ENCODE measurements at regions not wholly inside any gene's neighbourhood (a gene's known extent, or its start where the extent isn't known, plus 50 kb on each side); places are given as distances from the start of the nearest gene placed in this dataset.

DNA sequence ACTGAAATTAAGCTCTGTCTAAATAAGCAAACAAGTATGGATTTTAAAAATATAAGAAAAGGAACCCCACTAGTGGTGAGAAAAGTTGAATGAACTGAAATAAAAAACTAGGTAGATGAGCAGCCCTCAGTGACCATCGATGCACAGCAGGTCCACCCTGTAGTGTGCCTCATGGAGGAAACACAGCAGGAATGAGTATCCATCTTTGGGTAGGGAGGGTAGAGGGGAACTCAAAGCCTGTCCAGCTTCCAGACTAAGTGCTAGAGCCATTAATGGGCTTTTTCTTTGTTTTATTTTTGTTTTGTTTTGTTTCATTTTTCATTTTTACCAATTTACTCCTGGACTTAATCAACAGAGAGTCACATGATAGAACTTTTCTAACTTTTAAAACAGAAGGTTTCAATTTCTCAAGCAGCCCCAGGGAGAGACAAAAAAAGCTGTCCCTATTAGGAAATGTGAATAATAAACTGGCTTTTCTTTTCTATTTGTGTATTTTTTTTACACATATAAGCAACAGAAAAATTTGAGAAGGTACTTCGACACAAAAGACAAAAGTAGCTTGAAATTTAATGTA lies 700.6 kb downstream of the HACE1 start:
- Histone ChIP-seq H3K4me3 (ENCODE audit: insufficient read depth, low read length, poor library complexity, severe bottlenecking) (no peak overlapping the region), H3K79me2 (ENCODE audit: insufficient read depth, low read length) (no peaks in the 10 kb centered on the region), H4K20me1 (ENCODE audit: low read depth, low read length) (no peaks in the 10 kb centered on the region), H3K27me3 (ENCODE audit: low read length) (no peaks in the 10 kb centered on the region), H3K9me2 (replicated peaks; ENCODE audit: insufficient read depth, low read length) (no peaks in the 10 kb centered on the region), H3K9ac (ENCODE audit: low read length) (no peak overlapping the region), H3F3A (ENCODE audit: insufficient read depth) (no peaks in the 10 kb centered on the region), H2AFZ (ENCODE audit: low read depth, low read length, severe bottlenecking) (no peak overlapping the region), H3K4me2 (ENCODE audit: low read depth, low read length, poor library complexity, severe bottlenecking) (no peak overlapping the region), H3K9me3 (ENCODE audit: insufficient read depth, low read length) (no peaks in the 10 kb centered on the region), H3K27ac (ENCODE audit: low read depth, low read length) (no peak overlapping the region), H3K36me3 (ENCODE audit: low read length) (no peaks in the 10 kb centered on the region)
- no peak for TF ChIP-seq EZH2phosphoT487 (conservative IDR thresholded peaks at IDR 0.05; ENCODE audit: low read length)
- TF ChIP-seq, protein P1, sequence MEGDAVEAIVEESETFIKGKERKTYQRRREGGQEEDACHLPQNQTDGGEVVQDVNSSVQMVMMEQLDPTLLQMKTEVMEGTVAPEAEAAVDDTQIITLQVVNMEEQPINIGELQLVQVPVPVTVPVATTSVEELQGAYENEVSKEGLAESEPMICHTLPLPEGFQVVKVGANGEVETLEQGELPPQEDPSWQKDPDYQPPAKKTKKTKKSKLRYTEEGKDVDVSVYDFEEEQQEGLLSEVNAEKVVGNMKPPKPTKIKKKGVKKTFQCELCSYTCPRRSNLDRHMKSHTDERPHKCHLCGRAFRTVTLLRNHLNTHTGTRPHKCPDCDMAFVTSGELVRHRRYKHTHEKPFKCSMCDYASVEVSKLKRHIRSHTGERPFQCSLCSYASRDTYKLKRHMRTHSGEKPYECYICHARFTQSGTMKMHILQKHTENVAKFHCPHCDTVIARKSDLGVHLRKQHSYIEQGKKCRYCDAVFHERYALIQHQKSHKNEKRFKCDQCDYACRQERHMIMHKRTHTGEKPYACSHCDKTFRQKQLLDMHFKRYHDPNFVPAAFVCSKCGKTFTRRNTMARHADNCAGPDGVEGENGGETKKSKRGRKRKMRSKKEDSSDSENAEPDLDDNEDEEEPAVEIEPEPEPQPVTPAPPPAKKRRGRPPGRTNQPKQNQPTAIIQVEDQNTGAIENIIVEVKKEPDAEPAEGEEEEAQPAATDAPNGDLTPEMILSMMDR (IDR thresholded peaks at IDR 0.05; ENCODE audit: insufficient read depth, low read length, poor library complexity, severe bottlenecking) = no peak

DNA sequence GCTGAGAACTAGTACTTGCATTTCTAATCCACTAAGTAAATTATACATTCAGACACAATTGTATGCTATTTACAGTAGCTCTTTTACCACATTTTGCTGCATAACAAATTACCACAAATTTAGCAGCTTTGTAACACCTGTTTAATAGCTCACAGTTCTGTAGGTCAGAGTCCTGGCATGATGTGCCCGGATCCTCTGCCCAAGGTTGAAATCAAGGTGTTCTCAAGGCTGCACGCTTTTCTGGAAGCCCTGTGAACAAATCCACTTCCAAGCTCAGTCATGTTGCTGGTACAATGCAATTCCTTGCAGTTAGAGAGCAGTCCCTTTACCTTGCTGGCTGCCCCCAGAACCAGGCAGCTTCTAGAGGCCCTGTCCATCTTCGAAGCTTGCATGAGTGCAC lies 716.0 kb downstream of the HACE1 start:
- no peaks in the 10 kb centered on the region for H4K20me1 ChIP-seq (ENCODE audit: low read depth, low read length)
- no peak overlapping the region for H3K4me3 ChIP-seq (ENCODE audit: insufficient read depth, low read length, poor library complexity, severe bottlenecking)
- H3F3A ChIP-seq (ENCODE audit: insufficient read depth) = no peaks in the 10 kb centered on the region
- H3K27me3 ChIP-seq (ENCODE audit: low read length) = no peaks in the 10 kb centered on the region
- no peaks in the 10 kb centered on the region for H3K9me3 ChIP-seq (ENCODE audit: insufficient read depth, low read length)
- no peak overlapping the region for H3K27ac ChIP-seq (ENCODE audit: low read depth, low read length)
- H3K36me3 ChIP-seq (ENCODE audit: low read length) = no peaks in the 10 kb centered on the region
- TF ChIP-seq, protein P1 (IDR thresholded peaks at IDR 0.05; ENCODE audit: insufficient read depth, low read length, poor library complexity, severe bottlenecking) = no peak
- no peak for TF ChIP-seq EZH2phosphoT487 (conservative IDR thresholded peaks at IDR 0.05; ENCODE audit: low read length)
- no peak overlapping the region for H3K9ac ChIP-seq (ENCODE audit: low read length)
- H3K9me2 ChIP-seq (replicated peaks; ENCODE audit: insufficient read depth, low read length) = no peaks in the 10 kb centered on the region
- no peak overlapping the region for H2AFZ ChIP-seq (ENCODE audit: low read depth, low read length, severe bottlenecking)
- H3K79me2 ChIP-seq (ENCODE audit: insufficient read depth, low read length) = no peaks in the 10 kb centered on the region
- no peak overlapping the region for H3K4me2 ChIP-seq (ENCODE audit: low read depth, low read length, poor library complexity, severe bottlenecking)

DNA sequence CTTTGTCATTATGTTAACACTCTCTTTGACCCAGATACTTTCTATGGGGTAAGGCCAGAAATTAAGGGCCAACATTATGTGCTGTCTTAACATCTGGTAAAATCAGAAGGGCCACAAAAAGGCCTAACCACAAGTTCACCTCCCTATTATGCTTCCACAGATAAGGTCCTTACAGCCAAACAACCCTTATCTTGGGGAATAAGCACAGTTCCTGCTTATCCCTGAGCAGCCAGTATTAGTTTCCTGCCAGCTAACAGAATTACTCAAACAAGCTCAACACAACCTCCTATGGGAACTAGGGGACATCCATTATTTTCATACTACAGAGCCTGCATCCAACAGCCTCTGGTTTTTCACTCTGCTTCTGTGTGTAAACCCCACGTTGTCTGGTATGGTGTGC lies 724.8 kb downstream of the HACE1 start:
- H3K79me2 ChIP-seq (ENCODE audit: insufficient read depth, low read length) = no peaks in the 10 kb centered on the region
- no peaks in the 10 kb centered on the region for H4K20me1 ChIP-seq (ENCODE audit: low read depth, low read length)
- H3K9me2 ChIP-seq (replicated peaks; ENCODE audit: insufficient read depth, low read length) = no peaks in the 10 kb centered on the region
- no peak overlapping the region for H3K4me2 ChIP-seq (ENCODE audit: low read depth, low read length, poor library complexity, severe bottlenecking)
- H2AFZ ChIP-seq (ENCODE audit: low read depth, low read length, severe bottlenecking) = no peak overlapping the region
- H3K9ac ChIP-seq (ENCODE audit: low read length) = no peak overlapping the region
- H3K27me3 ChIP-seq (ENCODE audit: low read length) = no peaks in the 10 kb centered on the region
- no peak overlapping the region for H3K4me3 ChIP-seq (ENCODE audit: insufficient read depth, low read length, poor library complexity, severe bottlenecking)
- H3K9me3 ChIP-seq (ENCODE audit: insufficient read depth, low read length) = no peaks in the 10 kb centered on the region
- H3K36me3 ChIP-seq (ENCODE audit: low read length) = no peaks in the 10 kb centered on the region
- no peaks in the 10 kb centered on the region for H3F3A ChIP-seq (ENCODE audit: insufficient read depth)
- H3K27ac ChIP-seq (ENCODE audit: low read depth, low read length) = no peak overlapping the region
- TF ChIP-seq EZH2phosphoT487 (conservative IDR thresholded peaks at IDR 0.05; ENCODE audit: low read length) = no peak
- TF ChIP-seq, protein P1 (IDR thresholded peaks at IDR 0.05; ENCODE audit: insufficient read depth, low read length, poor library complexity, severe bottlenecking) = no peak
